Endothelial cell of umbilical vein (primary cell): ENCODE measurements at regions not wholly inside any gene's neighbourhood (a gene's known extent, or its start where the extent isn't known, plus 50 kb on each side); places are given as distances from the start of the nearest gene placed in this dataset.

Experiments
- BruUV-seq: library from RNA; stranded (reverse); fragments of 400-500 nt; replicated peaks from 2 replicates; lab custom pipeline; 2021; lab: Mats Ljungman, UMichigan
- CTCF ChIA-PET: fragments of 300-600, 350-600 bp; sonication (Branson Sonifier 250); formaldehyde crosslinking; loops from one replicate; lab custom pipeline; 2021; ENCODE audit warnings: antibody characterized with exemption, inconsistent platforms; lab: Charles Lee
- POLR2A ChIA-PET: fragments of 300-600, 350-600 bp; sonication (Branson Sonifier 250); formaldehyde crosslinking; loops from one replicate; lab custom pipeline; 2021; ENCODE audit warnings: antibody characterized with exemption, inconsistent platforms; lab: Charles Lee
- DNase-seq: peaks from one replicate; pipeline ENCODE4 v3.0.0-alpha.2; 2011; ENCODE audit warnings: low read depth, low spot score
- FAIRE-seq: peaks from 2 replicates; lab custom pipeline; 2011; peaks lifted over from hg19 to GRCh38; lab: Jason Lieb, UNC
- H2AFZ ChIP-seq: 2 replicates; pipeline ENCODE4 v1.6.0; 2012; ENCODE audit warnings: low read depth, low read length, control low read depth, inconsistent platforms
- H3K27ac ChIP-seq: 2 replicates; pipeline ENCODE4 v1.5.1; 2011; ENCODE audit warnings: low read depth, mild to moderate bottlenecking, control low read depth, low read length, moderate library complexity; ENCODE audit not compliant: insufficient read depth
- H3K27me3 ChIP-seq, 2 experiments: 2 replicates each; pipeline versions ENCODE4 v1.6.0 to v1.6.1; 2011; ENCODE audit warnings: low read length in 2 of 2, mixed read lengths in 1 of 2; ENCODE audit not compliant: control insufficient read depth in 2 of 2, insufficient read depth in 2 of 2
- H3K36me3 ChIP-seq, 2 experiments: 2 replicates in 1 of 2; 3 replicates in 1 of 2; pipeline ENCODE4 v1.5.1; 2011; ENCODE audit warnings: low read length in 2 of 2, mild to moderate bottlenecking in 1 of 2, moderate library complexity in 1 of 2; ENCODE audit not compliant: control insufficient read depth in 2 of 2, insufficient read depth in 2 of 2; ENCODE audit errors: extremely low read depth in 1 of 2
- H3K4me1 ChIP-seq: 3 replicates; pipeline ENCODE4 v1.5.1; 2011; ENCODE audit warnings: mild to moderate bottlenecking, low read length; ENCODE audit not compliant: control insufficient read depth, insufficient read depth; ENCODE audit errors: extremely low read depth
- H3K4me2 ChIP-seq: 2 replicates; pipeline ENCODE4 v1.6.1; 2011; ENCODE audit warnings: low read length, control low read depth, mixed read lengths; ENCODE audit not compliant: insufficient read depth
- H3K4me3 ChIP-seq, 3 experiments: fragments of 200-600 bp in 1 of 3; sonication (generic), shearing (Covaris generic) in 1 of 3; replicated peaks in 1 of 3; 2 replicates each; pipeline ENCODE4 v1.5.1; 2011 to 2016; ENCODE audit warnings: control low read depth in 3 of 3, low read length in 3 of 3, mild to moderate bottlenecking in 2 of 3, inconsistent platforms in 1 of 3, low read depth in 1 of 3, moderate library complexity in 1 of 3; ENCODE audit not compliant: insufficient read depth in 1 of 3
- H3K79me2 ChIP-seq: 2 replicates; pipeline ENCODE4 v1.6.0; 2012; ENCODE audit warnings: low read length, inconsistent platforms; ENCODE audit not compliant: control insufficient read depth, insufficient read depth
- H3K9ac ChIP-seq: replicated peaks from 2 replicates; pipeline ENCODE3; 2011; ENCODE audit warnings: low read length, control low read depth; ENCODE audit not compliant: insufficient read depth; ENCODE audit errors: extremely low read depth
- H3K9me1 ChIP-seq: replicated peaks from 3 replicates; pipeline ENCODE4 v1.6.0; 2011; ENCODE audit warnings: mild to moderate bottlenecking, low read length; ENCODE audit not compliant: control insufficient read depth, insufficient read depth; ENCODE audit errors: extremely low read depth
- H3K9me3 ChIP-seq: replicated peaks from 2 replicates; pipeline ENCODE4 v1.5.1; 2012; ENCODE audit warnings: low read length, inconsistent platforms; ENCODE audit not compliant: control insufficient read depth, insufficient read depth
- H4K20me1 ChIP-seq: replicated peaks from 2 replicates; pipeline ENCODE3; 2011; ENCODE audit warnings: mild to moderate bottlenecking, low read length; ENCODE audit not compliant: control insufficient read depth, insufficient read depth; ENCODE audit errors: extremely low read depth
- CTCF ChIP-seq, 2 donors: IDR thresholded peaks; 1 replicate in 1 of 2; 2 replicates in 1 of 2; pipeline ENCODE4 v1.5.1; 2011; ENCODE audit warnings: low read length in 2 of 2, mild to moderate bottlenecking in 2 of 2, moderate library complexity in 2 of 2, control low read depth in 1 of 2, inconsistent platforms in 1 of 2, low read depth in 1 of 2; ENCODE audit not compliant: insufficient read depth in 1 of 2; ENCODE audit errors: extremely low read depth in 1 of 2
- EZH2 ChIP-seq: IDR thresholded peaks from 2 replicates; pipeline ENCODE4 v1.6.1; 2012; ENCODE audit warnings: borderline replicate concordance, low read depth, mild to moderate bottlenecking, moderate library complexity, low read length, inconsistent platforms; ENCODE audit not compliant: severe bottlenecking
- FOS ChIP-seq: IDR thresholded peaks from 2 replicates; pipeline ENCODE4 v1.6.1; 2011; ENCODE audit warnings: mild to moderate bottlenecking, low read length, moderate library complexity, borderline replicate concordance; ENCODE audit not compliant: insufficient read depth
- GATA2 ChIP-seq: IDR thresholded peaks from 2 replicates; pipeline ENCODE4 v1.7.0; 2011; ENCODE audit warnings: low read depth, mild to moderate bottlenecking, moderate library complexity, mixed read lengths, low read length; ENCODE audit not compliant: insufficient read length, insufficient read depth
- JUN ChIP-seq: IDR thresholded peaks from 2 replicates; pipeline ENCODE4 v1.6.1; 2011; ENCODE audit warnings: borderline replicate concordance, low read depth; ENCODE audit not compliant: insufficient read length, insufficient read depth
- MAX ChIP-seq: IDR thresholded peaks from 2 replicates; pipeline ENCODE4 v1.6.1; 2011; ENCODE audit not compliant: insufficient read depth, insufficient read length
- MYC ChIP-seq: IDR thresholded peaks from one replicate; pipeline ENCODE4 v1.6.1; 2011; ENCODE audit warnings: mild to moderate bottlenecking, low read depth, low read length
- POLR2A ChIP-seq: IDR thresholded peaks from 2 replicates; pipeline ENCODE4 v1.6.1; 2012; ENCODE audit warnings: low read depth, mild to moderate bottlenecking, control low read depth, low read length
- POLR2AphosphoS5 ChIP-seq: IDR thresholded peaks from 2 replicates; pipeline ENCODE4 v1.6.1; 2012; ENCODE audit warnings: low read depth, mild to moderate bottlenecking, control low read depth, low read length, moderate library complexity; ENCODE audit not compliant: insufficient read depth
- dilution Hi-C: fragments of 300-500 bp; cut with MboI; formaldehyde crosslinking; loops from one replicate; pipeline ENCODE4 v1.15.0; 2019; ENCODE audit warnings: low sequenced_read_pairs; ENCODE audit not compliant: extremely low pct_ligation_motif_present
- intact Hi-C: fragments of 100-400 bp; cut with micrococcal nuclease; formaldehyde crosslinking; loops from one replicate; pipeline ENCODE4 v1.10.0; 2022

GRCh38 chr22:48795664-48796063, 1032.0 kb downstream of the BRD1 start:
- H3K36me3 ChIP-seq, result no peaks in the 10 kb centered on the region
- no peak overlapping the region for H3K4me3 ChIP-seq
- H2AFZ ChIP-seq, result no peak overlapping the region
- H3K9ac ChIP-seq, result no peak overlapping the region
- no peaks in the 10 kb centered on the region for H3K4me1 ChIP-seq
- H3K4me2 ChIP-seq, result no peak overlapping the region
- intact Hi-C loops, result no loop called here
- DNase-seq, result no peak
- H3K27ac ChIP-seq, result no peak overlapping the region
- no peak for FAIRE-seq
- ChIA-PET POLR2A (no interaction called here), CTCF (no interaction called here)
- no peaks in the 10 kb centered on the region for H3K9me1 ChIP-seq
- no peaks in the 10 kb centered on the region for H3K27me3 ChIP-seq
- no TSS peak for BruUV-seq
- no peaks in the 10 kb centered on the region for H3K79me2 ChIP-seq
- H4K20me1 ChIP-seq, result no peaks in the 10 kb centered on the region
- TF ChIP-seq POLR2A (no peak), MYC (no peak), CTCF (IDR thresholded peaks at IDR 0.05; ENCODE audit: extremely low read depth in 1 of 2, insufficient read depth in 1 of 2, low read depth in 1 of 2, low read length in 2 of 2) (no peak), FOS (no peak), MAX (no peak), JUN (no peak), EZH2 (no peak), GATA2 (no peak), POLR2AphosphoS5 (no peak)
- dilution Hi-C loops, result no loop called here
- peaks cover 12% of the 10 kb centered on the region for H3K9me3 ChIP-seq
